Kidney capillary endothelial cell (primary cell): ENCODE measurements at regions not wholly inside any gene's neighbourhood (a gene's known extent, or its start where the extent isn't known, plus 50 kb on each side); places are given as distances from the start of the nearest gene placed in this dataset.

Experiments used
- DNase-seq: peaks from one replicate; pipeline ENCODE4 v3.0.0-alpha.2; 2018; ENCODE audit warnings: low spot score

DNA sequence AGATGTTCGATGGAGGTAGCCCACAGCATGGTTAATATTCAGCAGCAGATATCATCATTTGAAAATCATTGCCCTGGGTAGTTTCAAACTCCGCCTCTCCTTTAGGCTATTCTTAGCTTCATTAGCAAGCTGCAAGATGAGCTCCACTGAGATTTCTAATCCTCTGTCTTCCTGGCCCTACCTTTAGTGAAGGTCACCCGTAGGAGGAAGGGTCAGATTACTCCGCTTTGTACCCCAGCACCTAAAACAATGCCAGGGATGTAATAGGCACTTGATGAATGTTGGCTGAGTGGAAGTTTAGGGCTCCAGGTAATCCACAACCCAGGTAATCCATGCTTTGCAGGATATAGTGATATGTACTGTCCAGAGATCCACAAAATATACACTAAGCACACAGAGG lies 260.1 kb upstream of the MTNR1B start:
- no peak for DNase-seq

DNA sequence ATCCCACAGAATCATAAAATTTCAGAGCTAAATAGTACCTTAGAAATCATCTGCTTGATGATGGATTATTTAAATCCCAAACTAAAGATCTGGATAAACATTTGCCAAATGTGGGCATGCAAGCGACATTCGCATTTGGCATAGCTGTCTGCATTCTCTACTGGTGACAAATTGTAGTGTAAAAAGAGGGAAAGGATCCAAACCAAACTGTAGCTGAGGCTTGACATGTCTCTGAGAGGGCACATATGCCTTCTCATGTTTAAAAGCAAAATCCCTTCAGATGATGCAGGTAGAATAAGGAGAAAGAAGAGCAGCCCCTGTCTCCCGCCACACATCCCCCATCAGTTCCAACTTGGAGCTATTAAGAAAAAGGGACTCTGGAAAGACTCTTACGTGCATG lies 257.5 kb upstream of the MTNR1B start:
- DNase-seq = no peak

DNA sequence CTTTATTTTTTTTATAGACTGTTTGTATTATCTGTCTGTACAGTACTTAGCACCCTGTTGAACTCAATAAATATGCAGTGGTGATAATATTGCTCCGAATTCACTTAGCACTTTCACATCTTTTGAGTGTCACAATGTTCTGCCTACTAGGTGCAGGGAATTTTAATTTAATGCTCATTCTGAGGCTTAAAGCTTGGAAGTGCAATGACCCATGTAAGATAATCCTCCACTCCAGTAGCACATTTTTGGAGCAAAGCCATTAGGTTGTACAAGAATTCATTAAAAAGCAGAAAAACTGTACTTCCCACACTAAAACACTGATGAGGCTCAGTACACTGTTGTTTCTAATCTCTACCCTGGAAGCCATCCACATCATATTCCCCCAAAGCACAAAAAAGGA lies 255.3 kb upstream of the MTNR1B start:
- DNase-seq = no peak

DNA sequence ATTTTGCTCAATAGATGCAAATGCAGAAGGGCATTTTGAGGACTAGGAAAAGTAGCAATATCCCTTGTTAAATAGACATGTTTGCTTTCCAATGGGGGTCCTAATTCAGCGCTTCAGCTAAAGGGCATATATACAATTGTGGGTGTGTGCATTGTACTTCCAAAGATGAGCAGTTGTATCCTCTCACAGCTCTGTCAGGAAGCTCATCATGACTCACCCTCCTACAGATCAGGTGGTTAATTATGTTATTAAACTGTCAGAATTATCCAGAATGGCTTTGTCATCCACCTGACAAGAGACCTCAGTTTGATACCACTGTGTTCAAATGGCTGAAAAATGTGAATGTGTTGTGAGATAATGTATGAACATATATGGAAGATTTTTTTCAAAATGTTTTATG lies 252.2 kb upstream of the MTNR1B start:
- DNase-seq = no peak

DNA sequence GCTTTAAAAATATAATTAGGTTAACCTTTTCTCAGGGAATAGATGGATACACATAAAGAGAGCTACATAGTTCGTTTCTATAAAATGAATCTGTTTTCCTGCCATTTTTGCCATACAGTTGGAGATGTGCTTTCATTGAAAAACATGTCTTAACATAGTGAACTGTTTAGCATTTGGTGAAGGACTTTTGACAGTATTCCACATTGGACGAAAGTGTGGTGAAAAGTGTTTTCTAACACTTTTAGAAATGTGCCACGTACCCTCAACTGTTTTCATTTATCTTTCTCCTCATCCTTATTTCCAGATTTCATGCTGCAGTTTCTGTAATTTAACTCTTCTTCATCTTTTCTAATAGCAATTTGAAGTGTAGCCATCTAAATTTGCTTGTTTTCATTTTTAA lies 249.1 kb upstream of the MTNR1B start:
- DNase-seq = no peak

DNA sequence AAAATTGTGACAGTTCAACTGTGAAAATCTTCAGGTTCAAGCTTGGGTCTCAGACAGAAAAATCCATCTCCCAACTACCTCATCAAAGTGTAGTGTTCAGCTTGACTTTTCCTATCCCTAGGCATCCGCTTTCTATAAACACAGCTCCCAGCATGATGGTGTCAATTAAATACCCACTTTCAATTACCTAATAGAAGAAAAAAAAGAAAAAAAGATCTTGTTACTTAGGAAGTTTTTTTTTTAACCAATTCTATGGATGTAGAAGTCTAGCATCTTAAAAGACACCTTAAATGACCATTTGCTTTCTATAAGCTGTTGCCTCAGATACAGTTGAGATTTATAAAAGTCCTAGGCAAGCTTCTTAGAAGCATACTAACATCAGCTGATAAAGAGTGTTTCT lies 244.1 kb upstream of the MTNR1B start:
- no peak for DNase-seq

DNA sequence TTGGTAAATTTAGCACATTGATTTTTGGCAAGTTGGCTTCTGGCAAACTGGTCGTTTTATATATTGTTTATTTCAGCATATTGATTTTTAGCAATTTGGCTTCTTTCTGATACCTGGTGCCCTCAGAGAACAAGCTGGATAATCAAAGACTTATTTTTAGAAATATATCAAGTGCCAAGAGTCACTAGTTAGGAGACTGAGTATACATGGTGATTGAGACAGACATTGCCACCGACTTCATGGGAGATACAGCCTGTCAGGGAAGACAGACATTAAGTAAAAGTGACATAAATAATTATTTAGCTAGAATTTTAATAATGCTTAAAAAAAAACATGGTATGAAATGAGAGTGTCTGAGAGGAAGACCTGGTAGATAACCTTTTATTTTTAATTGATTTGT lies 242.3 kb upstream of the MTNR1B start:
- no peak for DNase-seq

DNA sequence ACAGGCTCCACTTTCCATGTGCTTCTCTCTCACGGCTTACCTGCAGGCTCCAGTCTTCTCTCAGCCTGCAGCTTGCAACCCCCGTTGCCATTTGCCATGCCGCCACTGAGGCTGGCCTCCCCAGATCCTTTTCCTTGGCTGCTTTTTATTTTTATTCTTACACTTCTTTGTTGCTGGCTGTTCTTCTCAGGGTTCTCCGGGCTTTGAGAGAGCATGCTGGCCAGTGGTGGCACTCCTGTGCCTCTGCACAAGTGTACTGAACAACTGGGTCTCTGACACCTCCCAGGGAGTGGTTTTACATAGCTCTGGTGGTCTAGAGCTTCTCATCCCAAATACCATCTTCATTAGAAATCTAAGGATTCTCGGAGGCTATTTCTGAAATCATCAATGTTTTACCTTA lies 241.7 kb upstream of the MTNR1B start:
- no peak for DNase-seq

DNA sequence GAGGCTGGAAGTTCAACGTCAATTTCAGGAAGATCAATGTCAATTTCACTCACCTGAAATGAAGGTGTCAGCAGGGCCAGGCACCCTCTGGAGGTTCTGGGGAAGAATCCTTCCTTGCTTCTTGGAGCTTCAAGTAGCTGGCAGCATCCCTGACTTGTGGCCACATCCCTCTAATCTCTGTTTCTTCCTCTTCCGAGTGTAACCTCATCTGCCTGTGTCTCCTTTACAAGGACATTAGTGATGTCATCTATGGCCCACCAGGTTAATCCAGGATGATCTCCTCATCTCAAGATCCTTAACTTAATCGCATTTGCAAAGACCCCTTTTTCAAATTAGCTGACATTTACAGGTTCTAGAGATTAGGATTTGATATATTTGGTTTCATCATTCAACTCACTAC lies 240.8 kb upstream of the MTNR1B start:
- DNase-seq = no peak

DNA sequence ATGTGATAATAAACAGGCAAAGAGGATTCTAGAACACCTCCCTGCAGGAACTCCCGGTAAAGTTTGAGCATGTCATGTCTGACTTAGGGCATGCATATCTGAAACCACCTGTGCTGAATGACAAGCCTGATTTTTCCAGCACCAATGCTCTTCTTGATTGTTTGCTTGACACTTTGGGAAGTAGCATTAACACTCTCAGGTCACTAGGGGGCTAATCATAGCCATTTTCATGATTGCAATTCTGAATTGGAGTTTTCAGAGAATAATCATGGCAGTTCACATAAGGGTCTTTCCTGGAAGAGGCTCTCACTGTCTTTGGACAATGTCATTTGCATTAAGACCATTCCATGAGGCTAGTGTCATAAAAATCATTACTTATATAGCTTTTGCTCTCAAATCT lies 234.4 kb upstream of the MTNR1B start:
- peak; percentile 25 for DNase-seq

DNA sequence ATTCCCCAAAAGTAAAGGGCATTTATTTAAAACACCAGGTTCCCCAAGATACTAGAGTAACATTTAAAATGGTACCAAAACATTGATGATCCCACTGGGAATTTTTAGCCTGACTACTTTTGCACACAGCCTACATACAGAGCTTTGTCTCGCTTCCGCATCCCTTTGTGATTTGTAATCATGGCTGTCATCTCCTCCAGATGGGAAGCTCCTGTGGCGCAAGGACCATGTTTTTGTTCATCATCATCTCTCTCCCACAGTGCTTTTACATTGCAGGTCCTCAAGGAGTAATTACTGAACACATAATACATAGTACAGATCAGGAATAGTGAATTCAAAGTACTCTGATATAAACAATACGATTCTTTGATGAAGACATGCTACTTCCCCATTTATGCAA lies 231.2 kb upstream of the MTNR1B start:
- DNase-seq = no peak

DNA sequence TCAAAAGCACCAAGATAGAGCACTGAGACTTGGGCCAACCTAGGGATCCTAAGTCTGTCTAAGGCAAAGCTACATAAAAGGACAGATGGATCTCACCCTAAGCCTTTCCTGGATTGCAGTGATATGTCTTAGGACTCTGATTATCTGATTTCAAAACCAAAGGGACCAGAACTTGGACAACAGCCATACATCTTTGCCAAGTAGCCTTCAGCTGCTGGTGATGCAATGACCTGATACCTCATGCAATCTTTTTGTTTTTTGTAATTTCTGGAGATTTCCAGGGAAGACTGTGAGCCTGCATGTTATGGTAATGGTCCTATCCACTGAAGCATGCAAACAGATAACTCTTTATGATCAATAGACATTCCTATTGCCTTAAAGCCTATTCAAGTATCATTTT lies 230.4 kb upstream of the MTNR1B start:
- no peak for DNase-seq

DNA sequence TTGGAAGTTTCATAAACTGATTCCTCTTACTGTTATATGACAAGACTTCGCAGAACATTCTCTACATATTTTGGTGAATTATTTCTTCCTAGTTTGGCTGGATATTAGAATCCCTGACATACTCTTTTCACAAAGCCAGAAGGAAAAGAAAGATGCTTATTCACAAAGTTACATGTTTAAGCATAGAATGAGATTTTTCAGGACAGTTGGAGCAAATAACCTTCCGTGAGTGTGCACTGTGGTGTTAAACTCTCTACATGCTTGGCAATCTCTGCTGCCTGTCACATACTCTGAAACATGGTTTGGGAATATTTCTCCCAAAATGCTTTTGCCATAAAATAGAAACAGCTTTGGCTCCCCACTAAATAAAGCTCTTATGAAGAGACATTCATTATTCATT lies 230.0 kb upstream of the MTNR1B start:
- no peak for DNase-seq

DNA sequence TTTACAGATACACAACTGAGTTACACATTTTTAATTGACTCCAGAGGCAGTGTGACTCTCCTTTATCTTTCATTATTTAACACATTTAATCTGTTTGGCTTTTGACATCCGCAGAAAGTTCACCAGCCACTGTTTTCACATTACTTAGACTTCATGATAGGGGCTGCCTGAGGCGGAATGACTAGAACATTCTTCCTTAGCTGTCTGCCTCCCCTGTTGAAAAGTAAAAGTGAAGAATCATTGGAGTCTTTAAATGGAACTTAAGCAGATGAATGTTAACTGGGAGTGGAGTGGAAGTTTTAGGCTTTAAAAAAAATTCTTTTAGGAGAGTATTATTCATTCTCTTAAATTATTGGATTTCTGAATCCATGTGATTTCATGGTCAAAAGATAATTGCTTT lies 229.2 kb upstream of the MTNR1B start:
- DNase-seq = no peak

DNA sequence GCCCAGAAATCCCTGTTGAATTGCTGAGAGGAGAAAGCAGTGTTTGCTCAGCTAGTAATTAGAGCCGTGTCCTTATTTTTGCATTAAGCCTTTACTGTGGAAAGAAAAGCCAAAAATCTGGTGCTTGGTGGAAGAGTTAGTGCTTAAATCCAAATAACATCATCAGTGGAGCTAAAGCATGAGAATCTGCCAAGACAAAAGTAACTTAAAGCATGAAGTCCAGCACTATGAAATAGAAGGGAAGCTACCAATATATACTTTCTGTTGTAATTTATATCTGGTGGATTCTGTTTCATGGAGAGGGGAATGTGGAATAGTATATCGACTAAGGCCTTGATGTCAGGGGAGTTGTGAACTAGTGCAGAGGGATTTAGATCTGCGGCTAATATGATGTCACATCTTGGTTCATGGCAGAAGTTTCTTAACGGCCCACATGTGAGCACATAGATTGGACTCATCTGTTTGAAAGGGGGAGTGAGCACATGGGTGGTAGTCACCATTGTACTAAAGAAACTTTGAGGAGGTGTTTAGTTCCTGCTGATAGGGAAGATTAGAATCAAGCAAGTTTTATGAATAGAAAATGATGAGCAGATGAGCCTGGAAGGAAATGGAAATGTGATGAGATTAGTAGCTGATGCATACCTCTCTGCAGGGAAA lies 224.4 kb upstream of the MTNR1B start:
- DNase-seq = no peak

DNA sequence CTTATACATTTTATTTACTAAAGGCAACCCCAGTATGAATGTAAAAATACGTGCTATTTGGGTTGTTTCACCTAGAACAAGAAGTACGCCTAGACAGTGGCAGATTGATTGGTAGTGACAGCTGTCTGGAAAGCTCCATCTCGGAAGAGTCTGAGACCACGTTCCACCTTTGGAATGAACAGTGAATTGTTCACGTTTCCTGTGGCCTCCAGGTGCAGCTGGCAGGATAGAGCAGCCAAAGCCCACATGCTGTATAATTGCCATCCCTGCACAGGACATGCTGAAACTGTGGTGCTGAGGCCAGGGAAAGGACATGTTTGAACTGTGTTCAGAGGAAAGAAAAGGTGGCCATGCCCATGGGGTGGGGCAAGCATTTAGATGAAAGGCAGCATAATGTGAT lies 218.7 kb upstream of the MTNR1B start:
- DNase-seq = no peak

DNA sequence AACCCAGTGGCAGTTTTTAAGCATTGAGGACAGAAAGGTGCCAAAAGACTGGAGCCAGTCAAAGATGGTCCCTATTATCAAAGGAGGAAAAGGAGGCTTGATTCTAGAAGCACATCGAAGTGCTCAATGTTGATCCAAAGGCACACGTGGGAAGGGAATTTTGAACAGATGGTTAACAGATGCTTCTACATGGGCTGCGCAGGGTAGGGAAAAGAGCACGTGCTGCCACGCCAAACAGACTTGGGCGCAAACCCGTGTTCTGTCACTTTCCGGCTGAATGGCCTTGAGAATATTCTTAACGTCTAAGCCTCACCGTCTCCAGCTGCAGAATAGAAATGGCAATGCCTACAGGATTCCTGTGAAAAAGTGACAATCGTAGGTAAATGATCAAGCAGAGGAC lies 217.9 kb upstream of the MTNR1B start:
- DNase-seq = no peak

DNA sequence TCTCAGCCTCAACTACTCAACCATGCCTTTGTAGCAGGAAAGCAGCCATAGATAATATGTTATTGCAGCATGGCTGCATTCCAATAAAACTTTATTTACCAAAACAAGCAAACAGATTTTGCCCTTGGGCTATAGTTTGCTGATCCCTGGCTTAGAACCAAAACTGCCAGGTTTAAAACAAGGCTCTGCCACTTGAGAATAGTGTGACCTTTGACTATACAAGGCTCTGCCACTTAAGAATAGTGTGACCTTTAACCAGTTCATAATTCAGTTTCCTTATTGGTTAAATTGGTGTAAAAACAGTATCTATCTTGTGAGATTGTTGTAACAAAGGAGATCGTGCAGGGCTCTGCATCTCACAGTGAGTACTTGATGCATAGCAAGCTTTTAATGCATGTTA lies 217.3 kb upstream of the MTNR1B start:
- DNase-seq = no peak

DNA sequence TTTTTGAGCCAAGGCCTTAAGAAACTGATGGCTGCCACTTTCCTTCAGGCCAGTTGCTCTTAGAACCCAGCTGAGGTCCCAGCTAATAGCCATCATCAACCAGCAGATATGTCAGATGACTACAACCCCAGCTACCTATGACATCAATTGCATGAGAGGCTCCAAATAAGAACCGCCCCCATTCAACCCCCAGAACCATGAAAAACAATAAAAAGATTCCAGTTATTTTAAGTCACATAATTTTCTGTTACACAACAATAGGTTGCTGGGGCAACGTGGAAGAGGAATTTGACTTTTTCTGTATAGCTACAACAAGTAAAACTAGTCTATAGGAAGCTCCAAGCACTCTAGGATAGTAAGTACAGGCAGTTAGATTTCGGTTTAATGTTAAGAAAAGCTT lies 216.3 kb upstream of the MTNR1B start:
- no peak for DNase-seq

DNA sequence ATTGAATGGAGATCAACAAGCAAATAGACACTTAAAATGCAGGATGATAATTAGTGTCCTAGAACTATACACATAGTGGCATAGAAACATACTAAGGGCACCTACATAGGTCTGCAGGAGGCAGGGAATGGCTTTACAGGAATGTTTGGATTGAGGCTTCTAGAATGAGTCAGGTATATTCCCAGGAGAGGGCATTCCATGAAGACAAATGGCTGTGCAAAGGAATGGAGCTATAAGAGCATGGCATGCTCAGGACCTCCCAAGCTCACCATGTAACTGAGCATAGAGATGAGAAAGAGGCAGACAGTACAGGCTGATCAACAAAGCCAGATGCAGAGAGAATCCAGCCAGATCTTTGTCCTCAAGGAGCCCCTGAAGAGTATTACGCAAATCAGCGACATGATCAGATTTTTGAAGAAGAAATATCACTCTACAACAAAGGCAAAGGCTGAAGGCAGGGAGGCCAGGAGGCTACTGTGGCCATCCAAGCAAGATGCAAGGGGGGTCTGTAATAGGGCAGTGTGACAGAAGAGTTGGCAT lies 211.1 kb upstream of the MTNR1B start:
- DNase-seq = no peak

DNA sequence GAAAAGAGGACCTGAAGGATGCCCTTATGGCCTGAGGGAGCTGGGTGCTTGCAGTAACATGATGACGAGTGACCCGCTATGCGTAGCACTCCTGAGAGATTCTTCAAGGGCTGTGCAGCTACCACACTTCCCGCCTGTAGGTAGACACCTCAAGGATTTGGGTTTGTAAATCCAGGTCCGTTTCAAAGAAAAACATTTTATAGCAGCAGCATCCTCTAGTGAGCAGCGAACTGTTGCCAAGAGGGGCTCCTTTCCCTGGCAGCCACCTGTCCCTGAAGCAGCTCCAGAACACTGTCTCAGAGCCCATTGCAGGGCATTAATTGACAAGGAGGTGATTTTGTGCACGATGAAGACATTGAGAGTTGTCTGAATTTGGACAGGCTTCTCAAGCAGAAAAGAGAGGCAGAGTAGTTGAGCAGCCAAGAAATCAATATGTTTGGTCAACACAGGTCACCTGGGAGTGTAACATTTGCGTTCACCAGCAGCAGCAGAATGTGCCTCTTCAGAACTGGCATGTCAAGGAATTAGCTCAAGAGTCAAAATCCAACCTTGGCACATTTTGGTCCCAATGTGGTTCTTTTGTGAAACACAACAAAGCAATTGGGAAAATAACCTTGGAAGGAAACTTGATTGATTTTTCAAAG lies 209.8 kb upstream of the MTNR1B start:
- DNase-seq = no peak

DNA sequence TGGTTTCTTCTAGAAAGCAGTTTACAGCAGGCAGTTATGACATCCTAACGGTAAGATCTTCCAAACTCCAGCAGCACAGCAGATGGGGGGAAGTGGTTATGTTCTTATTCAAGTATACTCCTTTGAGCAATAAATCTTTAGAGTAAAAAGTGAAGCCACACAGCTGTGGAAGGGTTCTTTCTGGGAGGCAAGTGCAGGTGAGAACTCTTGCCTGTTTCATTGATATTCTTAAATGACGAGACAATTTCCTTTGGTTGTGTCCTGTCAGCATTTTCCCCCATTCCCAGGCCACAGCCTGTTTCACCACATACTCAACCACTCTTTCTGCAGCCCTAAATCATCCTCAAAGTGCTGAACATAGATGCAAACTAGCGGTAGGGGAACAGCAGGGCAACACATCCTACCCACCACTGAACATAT lies 207.3 kb upstream of the MTNR1B start:
- no peak for DNase-seq

DNA sequence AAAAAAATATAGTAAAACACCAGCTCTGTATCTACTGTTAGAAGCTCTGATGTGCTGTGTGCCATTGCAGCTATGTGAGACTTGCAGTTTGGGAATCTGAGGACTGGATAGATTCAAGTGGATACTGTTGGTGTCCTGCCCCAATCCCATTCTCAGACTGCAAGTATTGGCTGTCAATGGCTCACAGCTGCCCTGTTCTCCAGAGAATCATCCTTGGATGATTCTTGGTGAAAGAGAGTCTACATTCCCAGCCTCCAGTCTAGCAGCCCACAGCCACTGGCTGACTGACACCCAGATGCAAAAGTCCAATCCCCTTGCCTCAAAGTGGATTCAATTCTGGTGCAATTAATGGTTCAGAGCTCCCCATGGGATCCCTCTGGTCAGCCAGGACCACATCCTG lies 206.1 kb upstream of the MTNR1B start:
- no peak for DNase-seq

DNA sequence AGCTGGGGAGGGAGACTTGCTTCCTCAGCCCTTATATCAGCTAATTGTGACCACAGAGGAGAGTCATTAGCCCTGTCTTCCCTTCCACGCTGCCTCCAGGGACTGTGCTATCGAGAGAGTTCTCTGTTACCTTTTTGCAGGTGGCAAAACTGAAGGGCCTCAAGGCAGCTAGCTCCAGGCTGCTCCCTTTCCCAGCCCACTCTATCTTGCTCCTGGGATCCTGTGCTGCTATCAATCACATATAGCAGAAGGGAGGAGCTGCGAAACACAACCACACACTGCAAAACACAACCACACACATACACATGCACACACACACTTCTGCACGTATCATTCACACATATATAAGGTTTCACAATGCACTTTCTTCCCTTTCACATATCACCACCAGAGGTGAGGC lies 205.3 kb upstream of the MTNR1B start:
- DNase-seq = no peak
